ENCODE measurements at regions not wholly inside any gene's neighbourhood (a gene's known extent, or its start where the extent isn't known, plus 50 kb on each side); places are given as distances from the start of the nearest gene placed in this dataset.

- TF ChIP-seq, protein P1, sequence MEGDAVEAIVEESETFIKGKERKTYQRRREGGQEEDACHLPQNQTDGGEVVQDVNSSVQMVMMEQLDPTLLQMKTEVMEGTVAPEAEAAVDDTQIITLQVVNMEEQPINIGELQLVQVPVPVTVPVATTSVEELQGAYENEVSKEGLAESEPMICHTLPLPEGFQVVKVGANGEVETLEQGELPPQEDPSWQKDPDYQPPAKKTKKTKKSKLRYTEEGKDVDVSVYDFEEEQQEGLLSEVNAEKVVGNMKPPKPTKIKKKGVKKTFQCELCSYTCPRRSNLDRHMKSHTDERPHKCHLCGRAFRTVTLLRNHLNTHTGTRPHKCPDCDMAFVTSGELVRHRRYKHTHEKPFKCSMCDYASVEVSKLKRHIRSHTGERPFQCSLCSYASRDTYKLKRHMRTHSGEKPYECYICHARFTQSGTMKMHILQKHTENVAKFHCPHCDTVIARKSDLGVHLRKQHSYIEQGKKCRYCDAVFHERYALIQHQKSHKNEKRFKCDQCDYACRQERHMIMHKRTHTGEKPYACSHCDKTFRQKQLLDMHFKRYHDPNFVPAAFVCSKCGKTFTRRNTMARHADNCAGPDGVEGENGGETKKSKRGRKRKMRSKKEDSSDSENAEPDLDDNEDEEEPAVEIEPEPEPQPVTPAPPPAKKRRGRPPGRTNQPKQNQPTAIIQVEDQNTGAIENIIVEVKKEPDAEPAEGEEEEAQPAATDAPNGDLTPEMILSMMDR (IDR thresholded peaks at IDR 0.05; ENCODE audit: low read depth, low read length, missing control alignments): no peak
- DNase-seq (ENCODE audit: low read depth): no peak
- H3K4me3 ChIP-seq (ENCODE audit: low read depth, low read length): no peak overlapping the region
These were observed 152.1 kb upstream of the SMLR1 start for GRCh38 chr6:130675072-130675471.

DNA sequence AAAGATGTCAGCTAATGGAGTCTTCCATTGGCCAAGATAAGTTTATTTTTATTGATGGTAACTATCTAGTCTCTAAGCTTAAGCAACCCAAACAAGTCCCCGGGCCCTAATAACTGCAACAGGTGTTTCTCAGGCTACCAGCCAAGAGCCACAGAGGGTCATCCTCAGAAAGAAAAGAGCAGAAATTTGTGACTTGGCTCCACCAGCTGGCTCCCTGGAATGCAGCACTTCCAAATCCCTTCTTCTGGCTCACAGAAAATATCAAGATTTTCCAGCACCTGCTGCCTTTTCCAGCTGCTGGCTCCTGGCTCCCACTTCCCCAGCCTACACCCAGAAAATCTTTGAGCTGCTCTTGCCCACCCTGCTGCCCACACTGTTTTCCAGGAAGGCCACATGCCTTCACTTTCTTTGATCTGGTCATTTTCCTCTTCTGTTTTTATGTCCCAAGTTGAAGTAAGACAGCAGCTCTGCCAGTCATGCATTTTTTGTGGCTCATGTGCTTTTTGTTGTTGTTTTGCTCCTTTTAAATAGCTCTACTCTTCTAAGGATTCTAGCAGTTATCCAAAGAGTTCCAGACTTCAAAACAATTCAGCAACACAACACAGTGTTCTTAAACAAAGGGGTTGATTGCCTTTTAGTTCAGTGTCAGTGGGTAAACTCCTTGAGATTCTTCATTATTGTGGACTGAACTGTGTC, 151.0 kb upstream of the SMLR1 start:
- DNase-seq (ENCODE audit: low read depth): no peak
- H3K4me3 ChIP-seq (ENCODE audit: low read depth, low read length): no peak overlapping the region
- TF ChIP-seq, protein P1 (IDR thresholded peaks at IDR 0.05; ENCODE audit: low read depth, low read length, missing control alignments): no peak

DNA sequence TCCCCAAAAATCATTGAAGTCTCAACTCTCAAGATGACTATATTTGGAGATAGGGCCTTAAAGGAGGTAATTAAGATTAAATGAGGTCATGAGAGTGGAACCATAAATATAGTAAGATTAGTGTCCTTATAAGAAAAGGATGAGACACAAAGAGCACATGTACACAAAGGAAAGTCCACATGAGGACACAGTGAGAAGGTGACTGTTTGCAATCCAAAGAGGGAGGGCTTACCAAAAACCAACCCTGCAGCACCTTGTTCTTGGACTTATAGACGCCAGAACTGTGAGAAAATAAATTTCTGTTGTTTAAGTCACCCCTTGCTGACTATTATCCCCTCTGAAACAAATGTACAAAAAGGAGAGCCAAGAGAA, 150.4 kb upstream of the SMLR1 start:
- no peak for DNase-seq (ENCODE audit: low read depth)
- TF ChIP-seq, protein P1 (IDR thresholded peaks at IDR 0.05; ENCODE audit: low read depth, low read length, missing control alignments): no peak
- H3K4me3 ChIP-seq (ENCODE audit: low read depth, low read length): no peak overlapping the region

GRCh38 chr6:130677312-130677711, 149.9 kb upstream of the SMLR1 start:
- TF ChIP-seq, protein P1 (IDR thresholded peaks at IDR 0.05; ENCODE audit: low read depth, low read length, missing control alignments): no peak
- H3K4me3 ChIP-seq (ENCODE audit: low read depth, low read length): no peak overlapping the region
- DNase-seq (ENCODE audit: low read depth): no peak

DNA sequence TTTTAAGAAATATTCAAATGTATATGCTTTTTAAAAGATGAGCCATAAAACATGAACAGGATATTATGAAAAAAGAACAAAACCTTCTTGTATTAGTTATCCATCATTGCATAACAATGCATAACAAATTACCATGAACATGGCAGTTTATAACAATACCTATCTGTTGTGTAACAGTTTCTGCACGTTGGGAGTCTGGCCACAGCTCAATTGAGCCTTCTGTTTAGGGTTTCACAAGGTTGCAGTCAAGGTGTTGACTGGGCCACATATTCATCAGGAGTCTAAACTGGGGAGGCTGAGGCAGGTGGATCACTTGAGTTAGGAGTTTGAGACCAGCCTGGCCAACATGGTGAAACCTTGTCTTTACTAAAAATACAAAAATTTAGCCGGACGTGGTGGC, 149.4 kb upstream of the SMLR1 start:
- TF ChIP-seq, protein P1 (IDR thresholded peaks at IDR 0.05; ENCODE audit: low read depth, low read length, missing control alignments): no peak
- DNase-seq (ENCODE audit: low read depth): no peak
- H3K4me3 ChIP-seq (ENCODE audit: low read depth, low read length): no peak overlapping the region

DNA sequence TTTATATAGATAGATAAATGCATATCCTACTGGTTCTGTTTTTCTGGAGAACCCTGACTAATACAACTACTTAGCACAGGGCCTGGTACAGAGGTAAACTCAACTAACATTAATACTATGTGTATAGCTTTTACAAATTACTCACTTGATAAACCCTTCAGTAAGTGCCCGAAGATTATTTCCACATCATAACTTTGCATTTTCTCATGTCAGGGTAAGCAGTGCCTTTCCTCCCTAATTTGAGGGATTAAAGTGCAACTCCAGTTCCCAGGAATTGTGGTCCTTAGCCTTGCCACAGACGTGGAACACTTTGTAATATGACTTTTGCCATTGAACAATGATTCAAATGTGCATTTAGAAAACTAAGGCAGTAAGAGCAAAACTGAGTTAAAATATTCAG, 147.5 kb upstream of the SMLR1 start:
- DNase-seq (ENCODE audit: low read depth): no peak
- TF ChIP-seq, protein P1 (IDR thresholded peaks at IDR 0.05; ENCODE audit: low read depth, low read length, missing control alignments): no peak
- no peak overlapping the region for H3K4me3 ChIP-seq (ENCODE audit: low read depth, low read length)

DNA sequence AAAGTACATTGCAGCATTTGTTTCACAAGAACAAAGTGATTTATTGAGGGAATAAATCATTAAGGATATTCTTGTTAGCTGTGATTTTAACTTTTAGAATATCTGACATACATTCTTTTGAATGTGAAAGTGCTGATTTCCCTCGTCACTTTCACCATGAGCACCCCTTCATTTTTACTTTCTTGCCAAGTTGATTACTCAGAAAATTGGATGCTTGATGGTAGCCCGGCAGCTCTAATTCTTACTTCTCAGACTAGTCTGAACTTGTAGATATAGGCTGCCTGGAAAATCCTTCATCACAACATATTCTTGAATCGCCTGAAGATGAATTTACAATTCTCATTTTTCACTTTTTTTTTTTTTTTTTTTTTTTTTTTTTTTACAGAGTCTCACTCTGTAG, 147.1 kb upstream of the SMLR1 start:
- DNase-seq (ENCODE audit: low read depth): no peak
- TF ChIP-seq, protein P1 (IDR thresholded peaks at IDR 0.05; ENCODE audit: low read depth, low read length, missing control alignments): no peak
- no peak overlapping the region for H3K4me3 ChIP-seq (ENCODE audit: low read depth, low read length)
